GM12864 (cell line): ENCODE measurements at regions not wholly inside any gene's neighbourhood (a gene's known extent, or its start where the extent isn't known, plus 50 kb on each side); places are given as distances from the start of the nearest gene placed in this dataset.

Experiments used
- DNase-seq: peaks from one replicate; pipeline ENCODE4 v3.0.0-alpha.2; 2011; ENCODE audit warnings: low read depth
- H3K4me3 ChIP-seq: 2 replicates; pipeline ENCODE4 v1.5.1; 2011; ENCODE audit warnings: mild to moderate bottlenecking, low read depth, low read length, control low read depth
- TF ChIP-seq, protein P1 (sequence below): IDR thresholded peaks from 2 replicates; pipeline ENCODE4 v1.5.1; 2011; ENCODE audit warnings: low read depth, mild to moderate bottlenecking, moderate library complexity, low read length, control low read depth, inconsistent platforms; ENCODE audit errors: missing control alignments

DNA sequence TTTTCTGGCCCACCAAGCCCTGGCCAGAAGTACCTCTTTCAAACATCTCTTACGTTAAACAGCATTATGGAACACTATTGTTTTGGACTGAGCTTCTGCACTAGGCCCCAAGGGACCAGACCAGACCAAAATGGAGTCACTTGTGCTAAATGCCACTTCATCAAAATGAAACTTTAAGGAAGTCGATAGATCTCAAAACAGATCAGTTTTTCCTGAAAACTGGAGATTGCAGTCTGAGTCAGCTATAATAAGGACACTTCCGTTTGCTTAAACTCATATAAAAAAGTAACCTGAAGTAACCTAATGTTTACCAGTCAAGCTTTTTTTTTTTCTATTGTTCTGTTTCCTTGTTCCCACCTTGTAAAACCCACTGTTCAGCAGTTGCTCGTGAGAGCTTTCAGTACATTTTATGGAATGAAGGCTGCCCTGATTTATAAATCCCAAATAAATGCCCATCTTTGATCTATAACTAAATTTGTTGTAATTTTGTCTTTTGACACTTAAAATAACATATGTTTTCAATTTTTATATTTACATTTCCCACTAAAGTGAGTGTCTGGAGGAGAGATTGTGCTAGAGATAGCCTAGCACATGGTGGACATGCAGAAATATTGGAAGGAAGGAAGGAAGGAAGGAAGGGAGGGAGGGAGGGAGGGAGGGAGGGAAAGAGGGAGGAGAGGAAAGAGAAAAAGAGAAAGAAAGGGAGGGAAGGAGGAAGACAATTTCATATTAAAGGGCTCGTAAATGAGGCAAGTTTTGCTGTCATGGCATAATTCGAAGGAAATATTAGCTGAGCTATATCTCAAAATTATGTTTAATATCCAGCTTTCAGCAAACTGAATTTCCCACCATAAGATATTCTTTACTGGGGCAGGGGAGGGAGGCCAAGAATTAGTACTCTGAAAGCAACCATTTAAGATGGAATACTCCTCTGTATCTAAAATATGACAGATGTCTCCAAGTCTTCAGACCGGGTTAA lies 77.0 kb upstream of the CXADR start:
- DNase-seq, result no peak
- no peak overlapping the region for H3K4me3 ChIP-seq
- TF ChIP-seq, protein P1, sequence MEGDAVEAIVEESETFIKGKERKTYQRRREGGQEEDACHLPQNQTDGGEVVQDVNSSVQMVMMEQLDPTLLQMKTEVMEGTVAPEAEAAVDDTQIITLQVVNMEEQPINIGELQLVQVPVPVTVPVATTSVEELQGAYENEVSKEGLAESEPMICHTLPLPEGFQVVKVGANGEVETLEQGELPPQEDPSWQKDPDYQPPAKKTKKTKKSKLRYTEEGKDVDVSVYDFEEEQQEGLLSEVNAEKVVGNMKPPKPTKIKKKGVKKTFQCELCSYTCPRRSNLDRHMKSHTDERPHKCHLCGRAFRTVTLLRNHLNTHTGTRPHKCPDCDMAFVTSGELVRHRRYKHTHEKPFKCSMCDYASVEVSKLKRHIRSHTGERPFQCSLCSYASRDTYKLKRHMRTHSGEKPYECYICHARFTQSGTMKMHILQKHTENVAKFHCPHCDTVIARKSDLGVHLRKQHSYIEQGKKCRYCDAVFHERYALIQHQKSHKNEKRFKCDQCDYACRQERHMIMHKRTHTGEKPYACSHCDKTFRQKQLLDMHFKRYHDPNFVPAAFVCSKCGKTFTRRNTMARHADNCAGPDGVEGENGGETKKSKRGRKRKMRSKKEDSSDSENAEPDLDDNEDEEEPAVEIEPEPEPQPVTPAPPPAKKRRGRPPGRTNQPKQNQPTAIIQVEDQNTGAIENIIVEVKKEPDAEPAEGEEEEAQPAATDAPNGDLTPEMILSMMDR, result no peak

DNA sequence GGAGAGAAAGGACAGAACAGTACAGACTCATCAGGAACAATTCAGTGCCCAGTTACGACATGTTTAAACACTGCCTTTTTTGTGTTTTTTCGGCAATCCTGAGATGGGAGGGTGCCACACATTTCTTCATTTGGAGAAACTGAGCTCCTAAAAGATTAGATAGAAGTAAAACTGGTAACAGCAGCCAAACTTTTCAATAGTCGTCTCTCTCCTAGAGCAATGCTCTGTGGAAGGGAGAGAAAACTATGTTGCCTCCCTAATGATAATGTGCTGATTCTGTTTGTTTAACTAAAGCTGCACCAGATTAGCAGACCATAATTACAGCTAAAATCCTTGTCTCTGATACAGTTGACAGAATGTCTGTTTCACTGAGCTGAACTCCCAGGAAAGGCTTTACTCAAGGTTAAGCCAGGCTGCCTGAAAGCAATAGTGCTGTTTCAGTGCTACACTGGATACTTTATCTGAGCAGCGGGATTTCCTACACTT lies 76.2 kb upstream of the CXADR start:
- no peak overlapping the region for H3K4me3 ChIP-seq
- no peak for DNase-seq
- TF ChIP-seq, protein P1, result no peak

DNA sequence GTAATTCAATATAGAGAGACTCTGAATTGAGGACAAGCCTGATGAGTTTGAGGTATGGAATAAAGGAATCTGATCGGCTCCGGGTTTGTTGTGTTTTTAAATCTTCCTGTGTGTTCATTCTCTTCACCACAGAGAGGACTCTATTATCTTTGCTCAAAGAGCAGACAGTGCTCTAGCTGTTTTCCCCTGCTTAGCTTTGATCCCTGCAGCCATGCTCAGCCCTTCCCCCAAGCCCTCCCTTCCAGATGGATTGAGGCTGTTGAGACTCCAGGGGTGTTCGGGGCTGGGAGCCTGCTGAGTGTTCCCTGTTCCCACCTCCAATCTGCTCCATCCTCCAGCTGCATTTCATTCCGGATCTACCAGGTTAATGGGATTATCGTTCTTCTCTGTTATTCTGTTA lies 74.2 kb upstream of the CXADR start:
- no peak for DNase-seq
- TF ChIP-seq, protein P1, result no peak
- no peak overlapping the region for H3K4me3 ChIP-seq

DNA sequence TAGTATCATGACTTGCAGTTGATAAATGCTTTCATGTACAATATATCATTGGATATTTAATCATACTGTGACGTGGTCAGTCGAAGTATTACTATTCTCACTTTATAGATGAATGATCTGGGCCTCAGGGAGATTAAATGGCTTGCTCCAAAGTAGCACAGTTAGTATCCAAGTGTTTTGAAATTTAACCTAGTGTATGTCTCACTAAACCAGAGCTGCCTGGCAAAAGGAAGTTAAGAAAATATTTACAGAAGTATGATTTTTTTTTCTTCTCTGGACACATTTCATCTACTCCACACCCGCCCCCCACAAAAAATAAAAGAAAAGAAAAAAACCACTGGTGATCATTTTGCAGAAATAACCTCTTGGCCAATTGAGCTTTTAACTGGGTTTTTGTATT lies 71.9 kb upstream of the CXADR start:
- DNase-seq, result no peak
- TF ChIP-seq, protein P1, result no peak
- H3K4me3 ChIP-seq, result no peak overlapping the region

DNA sequence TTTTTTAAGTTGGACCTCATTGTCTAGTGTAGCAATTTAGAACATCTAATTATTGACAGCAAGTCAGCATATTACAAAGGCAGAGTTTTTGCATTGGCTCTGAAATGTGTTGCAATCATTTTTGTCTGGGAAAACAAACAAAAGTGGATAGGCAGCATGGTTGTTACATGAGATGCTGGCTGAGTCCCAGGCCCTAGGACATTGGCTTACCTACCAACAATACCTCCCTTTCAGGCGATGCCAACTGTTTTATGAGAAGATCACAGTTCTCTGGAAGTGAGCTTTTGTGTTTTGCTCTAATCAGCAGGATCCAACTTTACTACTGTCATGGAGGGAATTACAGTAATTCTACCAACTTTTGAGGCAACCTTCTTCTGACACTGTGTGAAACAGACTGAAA lies 71.5 kb upstream of the CXADR start:
- TF ChIP-seq, protein P1, result no peak
- no peak overlapping the region for H3K4me3 ChIP-seq
- DNase-seq, result no peak

DNA sequence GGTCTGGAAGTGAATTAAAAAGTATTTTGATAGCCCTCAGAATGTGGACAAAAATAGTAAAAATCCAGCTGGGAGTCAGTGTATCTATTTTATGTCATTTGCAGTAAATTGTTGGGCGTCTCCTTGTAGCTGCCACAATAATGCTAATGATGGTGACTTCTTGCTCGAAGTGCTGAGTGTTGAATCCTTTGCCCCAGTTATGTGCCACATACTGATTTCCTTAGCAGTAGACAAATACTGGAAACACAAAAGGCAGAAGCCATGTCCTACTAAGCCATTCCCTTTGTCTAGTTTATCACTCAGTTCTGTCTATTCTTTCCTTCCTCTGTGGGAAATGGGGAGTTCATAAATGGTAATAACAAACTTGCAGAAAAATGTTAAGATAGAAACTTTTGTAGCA lies 70.7 kb upstream of the CXADR start:
- TF ChIP-seq, protein P1, result no peak
- no peak overlapping the region for H3K4me3 ChIP-seq
- DNase-seq, result no peak
